ENCODE measurements at regions not wholly inside any gene's neighbourhood (a gene's known extent, or its start where the extent isn't known, plus 50 kb on each side); places are given as distances from the start of the nearest gene placed in this dataset.

GRCh38 chr12:94754653-94755052 is 104.3 kb upstream of the TMCC3 start:
- H3K4me1 ChIP-seq (ENCODE audit: control insufficient read depth, insufficient read depth, low read length, poor library complexity, severe bottlenecking): no peaks in the 10 kb centered on the region
- H3K27ac ChIP-seq (ENCODE audit: low read depth, low read length, severe bottlenecking): no peak overlapping the region
- no peak overlapping the region for H3K4me3 ChIP-seq (ENCODE audit: extremely low read depth, insufficient read depth, low read length, poor library complexity, severe bottlenecking)
- no peaks in the 10 kb centered on the region for H3K9me3 ChIP-seq (ENCODE audit: control insufficient read depth, low read length)
- H3K36me3 ChIP-seq (ENCODE audit: control insufficient read depth, insufficient read depth, low read length): no peaks in the 10 kb centered on the region

GRCh38 chr12:94753036-94753679 is 102.8 kb upstream of the TMCC3 start:
- H3K9me3 ChIP-seq (ENCODE audit: control insufficient read depth, low read length): no peaks in the 10 kb centered on the region
- H3K4me1 ChIP-seq (ENCODE audit: control insufficient read depth, insufficient read depth, low read length, poor library complexity, severe bottlenecking): no peaks in the 10 kb centered on the region
- WGBS, 2 experiments (ENCODE audit: insufficient coverage in 2 of 2): 90 to 93% methylated on average over 6 of the region's 7 CpGs
- H3K4me3 ChIP-seq (ENCODE audit: extremely low read depth, insufficient read depth, low read length, poor library complexity, severe bottlenecking): no peak overlapping the region
- H3K27ac ChIP-seq (ENCODE audit: low read depth, low read length, severe bottlenecking): no peak overlapping the region
- H3K36me3 ChIP-seq (ENCODE audit: control insufficient read depth, insufficient read depth, low read length): no peaks in the 10 kb centered on the region

- WGBS, 2 experiments (ENCODE audit: insufficient coverage in 2 of 2): 91 to 92% methylated on average over 5 of the region's 6 CpGs
- H3K9me3 ChIP-seq (ENCODE audit: control insufficient read depth, low read length): no peaks in the 10 kb centered on the region
Observed at GRCh38 chr12:94750864-94751263, 100.5 kb upstream of the TMCC3 start.

GRCh38 chr12:94749890-94750289 is 99.5 kb upstream of the TMCC3 start:
- Histone ChIP-seq H3K9me3 (ENCODE audit: control insufficient read depth, low read length) (no peaks in the 10 kb centered on the region), H3K27ac (ENCODE audit: low read depth, low read length, severe bottlenecking) (no peak overlapping the region), H3K4me3 (ENCODE audit: extremely low read depth, insufficient read depth, low read length, poor library complexity, severe bottlenecking) (no peak overlapping the region), H3K4me1 (ENCODE audit: control insufficient read depth, insufficient read depth, low read length, poor library complexity, severe bottlenecking) (no peaks in the 10 kb centered on the region), H3K36me3 (ENCODE audit: control insufficient read depth, insufficient read depth, low read length) (no peaks in the 10 kb centered on the region)
- WGBS, 2 experiments (ENCODE audit: insufficient coverage in 2 of 2): 88 to 91% methylated on average over 4 to 6 of the region's 6 CpGs

More at GRCh38 chr12:94750864-94751263, 100.5 kb upstream of the TMCC3 start:
- H3K36me3 ChIP-seq (ENCODE audit: control insufficient read depth, insufficient read depth, low read length): no peaks in the 10 kb centered on the region
- H3K4me3 ChIP-seq (ENCODE audit: extremely low read depth, insufficient read depth, low read length, poor library complexity, severe bottlenecking): no peak overlapping the region
- no peaks in the 10 kb centered on the region for H3K4me1 ChIP-seq (ENCODE audit: control insufficient read depth, insufficient read depth, low read length, poor library complexity, severe bottlenecking)
- H3K27ac ChIP-seq (ENCODE audit: low read depth, low read length, severe bottlenecking): no peak overlapping the region

GRCh38 chr12:94749455-94749854 is 99.1 kb upstream of the TMCC3 start:
- Histone ChIP-seq H3K4me1 (ENCODE audit: control insufficient read depth, insufficient read depth, low read length, poor library complexity, severe bottlenecking) (no peaks in the 10 kb centered on the region), H3K4me3 (ENCODE audit: extremely low read depth, insufficient read depth, low read length, poor library complexity, severe bottlenecking) (no peak overlapping the region), H3K9me3 (ENCODE audit: control insufficient read depth, low read length) (no peaks in the 10 kb centered on the region), H3K36me3 (ENCODE audit: control insufficient read depth, insufficient read depth, low read length) (no peaks in the 10 kb centered on the region), H3K27ac (ENCODE audit: low read depth, low read length, severe bottlenecking) (no peak overlapping the region)
- WGBS, 2 experiments (ENCODE audit: insufficient coverage in 2 of 2): 95% methylated on average over 3 of the region's 7 CpGs; no CpG with 5 or more reads in 1 of the 2 experiments

GRCh38 chr12:94748726-94749421 is 98.5 kb upstream of the TMCC3 start:
- Histone ChIP-seq H3K36me3 (ENCODE audit: control insufficient read depth, insufficient read depth, low read length) (no peaks in the 10 kb centered on the region), H3K9me3 (ENCODE audit: control insufficient read depth, low read length) (no peaks in the 10 kb centered on the region), H3K4me3 (ENCODE audit: extremely low read depth, insufficient read depth, low read length, poor library complexity, severe bottlenecking) (no peak overlapping the region), H3K4me1 (ENCODE audit: control insufficient read depth, insufficient read depth, low read length, poor library complexity, severe bottlenecking) (no peaks in the 10 kb centered on the region), H3K27ac (ENCODE audit: low read depth, low read length, severe bottlenecking) (no peak overlapping the region)
- WGBS, 2 experiments (ENCODE audit: insufficient coverage in 2 of 2): 96 to 97% methylated on average over 5 of the region's 10 CpGs

GRCh38 chr12:94745562-94745961 is 95.2 kb upstream of the TMCC3 start:
- no peak overlapping the region for H3K4me3 ChIP-seq (ENCODE audit: extremely low read depth, insufficient read depth, low read length, poor library complexity, severe bottlenecking)
- H3K27ac ChIP-seq (ENCODE audit: low read depth, low read length, severe bottlenecking): no peak overlapping the region
- no peaks in the 10 kb centered on the region for H3K36me3 ChIP-seq (ENCODE audit: control insufficient read depth, insufficient read depth, low read length)
- H3K4me1 ChIP-seq (ENCODE audit: control insufficient read depth, insufficient read depth, low read length, poor library complexity, severe bottlenecking): no peaks in the 10 kb centered on the region
- H3K9me3 ChIP-seq (ENCODE audit: control insufficient read depth, low read length): no peaks in the 10 kb centered on the region
- WGBS, 2 experiments (ENCODE audit: insufficient coverage in 2 of 2): 88 to 93% methylated on average over 4 of the region's 4 CpGs

- Histone ChIP-seq H3K9me3 (ENCODE audit: control insufficient read depth, low read length) (no peaks in the 10 kb centered on the region), H3K27ac (ENCODE audit: low read depth, low read length, severe bottlenecking) (no peak overlapping the region), H3K36me3 (ENCODE audit: control insufficient read depth, insufficient read depth, low read length) (no peaks in the 10 kb centered on the region), H3K4me3 (ENCODE audit: extremely low read depth, insufficient read depth, low read length, poor library complexity, severe bottlenecking) (no peak overlapping the region), H3K4me1 (ENCODE audit: control insufficient read depth, insufficient read depth, low read length, poor library complexity, severe bottlenecking) (no peaks in the 10 kb centered on the region)
- 88% methylated on average over 2 of the region's 3 CpGs; no CpG with 5 or more reads in 1 of the 2 experiments for WGBS, 2 experiments (ENCODE audit: insufficient coverage in 2 of 2)
Observed at GRCh38 chr12:94743174-94743573, 92.8 kb upstream of the TMCC3 start.

- Histone ChIP-seq H3K9me3 (ENCODE audit: control insufficient read depth, low read length) (no peaks in the 10 kb centered on the region), H3K4me1 (ENCODE audit: control insufficient read depth, insufficient read depth, low read length, poor library complexity, severe bottlenecking) (no peaks in the 10 kb centered on the region), H3K4me3 (ENCODE audit: extremely low read depth, insufficient read depth, low read length, poor library complexity, severe bottlenecking) (no peak overlapping the region), H3K27ac (ENCODE audit: low read depth, low read length, severe bottlenecking) (no peak overlapping the region), H3K36me3 (ENCODE audit: control insufficient read depth, insufficient read depth, low read length) (no peaks in the 10 kb centered on the region)
- 56% methylated on average over 2 to 4 of the region's 5 CpGs for WGBS, 2 experiments (ENCODE audit: insufficient coverage in 2 of 2)
Observed at GRCh38 chr12:94740601-94741362, 90.4 kb upstream of the TMCC3 start.

GRCh38 chr12:94736820-94737219 is 86.5 kb upstream of the TMCC3 start:
- H3K36me3 ChIP-seq (ENCODE audit: control insufficient read depth, insufficient read depth, low read length): no peaks in the 10 kb centered on the region
- H3K4me3 ChIP-seq (ENCODE audit: extremely low read depth, insufficient read depth, low read length, poor library complexity, severe bottlenecking): no peak overlapping the region
- H3K9me3 ChIP-seq (ENCODE audit: control insufficient read depth, low read length): no peaks in the 10 kb centered on the region
- H3K27ac ChIP-seq (ENCODE audit: low read depth, low read length, severe bottlenecking): no peak overlapping the region
- WGBS, 2 experiments (ENCODE audit: insufficient coverage in 2 of 2): 85 to 93% methylated on average over 4 of the region's 5 CpGs
- no peaks in the 10 kb centered on the region for H3K4me1 ChIP-seq (ENCODE audit: control insufficient read depth, insufficient read depth, low read length, poor library complexity, severe bottlenecking)

Data from mesodermal cell (in vitro differentiated cells).